ENCODE measurements at regions not wholly inside any gene's neighbourhood (a gene's known extent, or its start where the extent isn't known, plus 50 kb on each side); places are given as distances from the start of the nearest gene placed in this dataset.

DNA sequence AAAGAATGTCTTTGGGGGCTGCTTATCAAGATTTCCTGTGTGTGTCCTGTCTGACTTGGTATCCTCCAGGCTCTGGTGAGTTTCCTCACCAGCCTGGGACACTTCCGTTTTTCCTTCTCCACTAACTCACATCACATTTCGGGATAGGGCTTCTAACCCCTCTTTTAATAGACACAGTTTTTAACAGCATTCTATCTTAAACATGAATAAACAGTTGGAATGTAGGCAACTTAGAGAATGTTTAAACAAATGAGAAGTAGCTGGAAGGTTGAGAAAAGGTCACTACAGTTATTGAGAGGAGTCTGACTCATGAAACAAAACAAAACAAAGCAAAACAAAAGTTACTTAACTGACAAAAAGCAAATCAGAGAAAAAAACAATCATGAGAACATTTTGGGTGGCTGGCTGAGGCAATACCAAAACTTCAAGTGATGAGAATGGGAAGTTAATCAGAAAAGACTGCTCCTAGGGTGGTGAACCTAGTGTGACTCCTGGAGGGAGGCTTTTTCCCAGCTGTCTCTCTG is 64.7 kb upstream of the CTSC start:
- H3K9me3 ChIP-seq: no peaks in the 10 kb centered on the region
- H3K4me1 ChIP-seq: peaks cover 27% of the 10 kb centered on the region
- H3K36me3 ChIP-seq: no peaks in the 10 kb centered on the region
- TF ChIP-seq POLR2A (IDR thresholded peaks at IDR 0.05): no peak
- TF ChIP-seq POLR2AphosphoS5 (IDR thresholded peaks at IDR 0.05; ENCODE audit: insufficient read depth in 1 of 2, low read depth in 1 of 2): no peak
- TF ChIP-seq, protein P1, sequence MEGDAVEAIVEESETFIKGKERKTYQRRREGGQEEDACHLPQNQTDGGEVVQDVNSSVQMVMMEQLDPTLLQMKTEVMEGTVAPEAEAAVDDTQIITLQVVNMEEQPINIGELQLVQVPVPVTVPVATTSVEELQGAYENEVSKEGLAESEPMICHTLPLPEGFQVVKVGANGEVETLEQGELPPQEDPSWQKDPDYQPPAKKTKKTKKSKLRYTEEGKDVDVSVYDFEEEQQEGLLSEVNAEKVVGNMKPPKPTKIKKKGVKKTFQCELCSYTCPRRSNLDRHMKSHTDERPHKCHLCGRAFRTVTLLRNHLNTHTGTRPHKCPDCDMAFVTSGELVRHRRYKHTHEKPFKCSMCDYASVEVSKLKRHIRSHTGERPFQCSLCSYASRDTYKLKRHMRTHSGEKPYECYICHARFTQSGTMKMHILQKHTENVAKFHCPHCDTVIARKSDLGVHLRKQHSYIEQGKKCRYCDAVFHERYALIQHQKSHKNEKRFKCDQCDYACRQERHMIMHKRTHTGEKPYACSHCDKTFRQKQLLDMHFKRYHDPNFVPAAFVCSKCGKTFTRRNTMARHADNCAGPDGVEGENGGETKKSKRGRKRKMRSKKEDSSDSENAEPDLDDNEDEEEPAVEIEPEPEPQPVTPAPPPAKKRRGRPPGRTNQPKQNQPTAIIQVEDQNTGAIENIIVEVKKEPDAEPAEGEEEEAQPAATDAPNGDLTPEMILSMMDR (IDR thresholded peaks at IDR 0.05): no peak
- intact Hi-C loops (cut with DNase I): no loop called here
- H3K27me3 ChIP-seq: no peaks in the 10 kb centered on the region
- no peak for DNase-seq (ENCODE audit: extremely low spot score in 2 of 2)
- no peak overlapping the region for H3K27ac ChIP-seq
- H3K4me3 ChIP-seq: no peak overlapping the region

GRCh38 chr11:88398791-88399570 is 61.4 kb upstream of the CTSC start:
- no peak for TF ChIP-seq POLR2AphosphoS5 (IDR thresholded peaks at IDR 0.05; ENCODE audit: insufficient read depth in 1 of 2, low read depth in 1 of 2)
- DNase-seq (ENCODE audit: extremely low spot score in 2 of 2): no peak

DNA sequence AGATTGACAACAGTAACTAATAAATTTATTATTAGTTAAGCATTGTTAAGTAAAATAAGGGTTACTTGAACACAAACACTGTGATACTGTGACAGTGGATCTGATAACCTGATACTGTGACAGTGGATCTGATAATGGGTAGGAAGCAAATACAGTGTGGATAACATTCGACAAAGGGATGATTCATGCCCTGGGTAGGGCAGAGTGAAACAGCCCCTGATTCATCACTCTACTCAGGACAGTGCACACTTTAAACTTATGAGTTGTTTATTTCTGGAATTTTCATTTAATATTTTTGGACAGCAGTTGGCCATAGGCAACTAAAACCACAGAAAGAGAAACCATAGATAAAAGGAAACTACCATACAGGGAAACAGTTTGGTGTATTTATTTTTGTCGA is 60.8 kb upstream of the CTSC start:
- no peaks in the 10 kb centered on the region for H3K27me3 ChIP-seq
- TF ChIP-seq, protein P1 (IDR thresholded peaks at IDR 0.05): no peak
- TF ChIP-seq POLR2A (IDR thresholded peaks at IDR 0.05): no peak
- TF ChIP-seq POLR2AphosphoS5 (IDR thresholded peaks at IDR 0.05; ENCODE audit: insufficient read depth in 1 of 2, low read depth in 1 of 2): no peak

More at GRCh38 chr11:88398791-88399570, 61.4 kb upstream of the CTSC start:
- Histone ChIP-seq H3K27me3 (no peaks in the 10 kb centered on the region), H3K4me1 (peaks cover 27% of the 10 kb centered on the region), H3K4me3 (no peak overlapping the region), H3K36me3 (no peaks in the 10 kb centered on the region), H3K9me3 (no peaks in the 10 kb centered on the region), H3K27ac (no peak overlapping the region)
- intact Hi-C loops (cut with DNase I): no loop called here

GRCh38 chr11:88390254-88390653 is 52.7 kb upstream of the CTSC start:
- H3K4me3 ChIP-seq: no peak overlapping the region
- TF ChIP-seq POLR2AphosphoS5 (IDR thresholded peaks at IDR 0.05; ENCODE audit: insufficient read depth in 1 of 2, low read depth in 1 of 2) (no peak), POLR2A (IDR thresholded peaks at IDR 0.05) (no peak)
- TF ChIP-seq, protein P1 (IDR thresholded peaks at IDR 0.05): no peak
- H3K36me3 ChIP-seq: no peaks in the 10 kb centered on the region
- intact Hi-C loops (cut with DNase I): no loop called here
- DNase-seq (ENCODE audit: extremely low spot score in 2 of 2): no peak
- H3K4me1 ChIP-seq: no peaks in the 10 kb centered on the region
- H3K27me3 ChIP-seq: no peaks in the 10 kb centered on the region
- no peak overlapping the region for H3K27ac ChIP-seq
- H3K9me3 ChIP-seq: no peaks in the 10 kb centered on the region

More for the DNA sequence above, 60.8 kb upstream of the CTSC start:
- no peak for DNase-seq (ENCODE audit: extremely low spot score in 2 of 2)
- Histone ChIP-seq H3K4me1 (peaks cover 27% of the 10 kb centered on the region), H3K27ac (no peak overlapping the region), H3K9me3 (no peaks in the 10 kb centered on the region), H3K36me3 (no peaks in the 10 kb centered on the region), H3K4me3 (no peak overlapping the region)
- intact Hi-C loops (cut with DNase I): no loop called here

- no peak overlapping the region for H3K27ac ChIP-seq
- no peaks in the 10 kb centered on the region for H3K36me3 ChIP-seq
- TF ChIP-seq POLR2AphosphoS5 (IDR thresholded peaks at IDR 0.05; ENCODE audit: insufficient read depth in 1 of 2, low read depth in 1 of 2) (no peak), POLR2A (IDR thresholded peaks at IDR 0.05) (no peak)
- TF ChIP-seq, protein P1 (IDR thresholded peaks at IDR 0.05): no peak
- DNase-seq (ENCODE audit: extremely low spot score in 2 of 2): no peak
- no peaks in the 10 kb centered on the region for H3K4me1 ChIP-seq
- H3K4me3 ChIP-seq: no peak overlapping the region
- H3K27me3 ChIP-seq: no peaks in the 10 kb centered on the region
- intact Hi-C loops (cut with DNase I): no loop called here
- no peaks in the 10 kb centered on the region for H3K9me3 ChIP-seq
Observed at GRCh38 chr11:88387957-88388356, 50.4 kb upstream of the CTSC start.
